Adrenal gland (tissue), 9 donors: ENCODE measurements at regions not wholly inside any gene's neighbourhood (a gene's known extent, or its start where the extent isn't known, plus 50 kb on each side); places are given as distances from the start of the nearest gene placed in this dataset.

Source experiments
- DNase-seq, 7 donors: peaks; one replicate each; pipeline ENCODE4 v3.0.0-alpha.2; 2019 to 2020
- H3K27ac ChIP-seq, 5 donors: fragments of 200-600 bp; sonication (generic) in 4 of 5; 1 replicate in 3 of 5; 2 replicates in 2 of 5; pipeline versions ENCODE4 v1.5.1 to v1.8.0; 2016 to 2020; ENCODE audit warnings: mild to moderate bottlenecking in 1 of 5
- H3K27me3 ChIP-seq: fragments of 200-600 bp; 2 replicates; pipeline ENCODE4 v1.8.0; 2021
- H3K36me3 ChIP-seq, 2 donors: fragments of 200-600 bp; replicated peaks in 1 of 2; 1 replicate in 1 of 2; 2 replicates in 1 of 2; pipeline versions ENCODE4 v1.5.1 to v1.8.0; 2018 to 2022
- H3K4me1 ChIP-seq, 2 donors: fragments of 200-600 bp; replicated peaks in 1 of 2; 1 replicate in 1 of 2; 2 replicates in 1 of 2; pipeline versions ENCODE4 v1.5.1 to v1.8.0; 2018 to 2021
- H3K4me3 ChIP-seq, 4 donors: fragments of 200-600 bp; sonication (generic) in 3 of 4; one replicate each; pipeline ENCODE4 v1.5.1; 2016 to 2018
- H3K9me3 ChIP-seq, 3 donors: fragments of 200-600 bp; sonication (generic) in 1 of 3; replicated peaks in 1 of 3; 1 replicate in 2 of 3; 2 replicates in 1 of 3; pipeline versions ENCODE4 v1.5.1 to v1.8.0; 2016 to 2021
- CTCF ChIP-seq, 6 experiments: fragments of 450-650 bp in 4 of 6; fragments of 200-600 bp in 2 of 6; sonication (generic) in 1 of 6; IDR thresholded peaks; 1 replicate in 5 of 6; 2 replicates in 1 of 6; pipeline versions ENCODE4 v1.5.1 to v1.8.0; 2016 to 2021; ENCODE audit warnings: antibody characterized with exemption in 6 of 6, mild to moderate bottlenecking in 2 of 6, moderate library complexity in 1 of 6
- POLR2A ChIP-seq, 2 donors: fragments of 450-650 bp; IDR thresholded peaks; one replicate each; pipeline ENCODE4 v1.6.1; 2017; ENCODE audit warnings: antibody characterized with exemption in 2 of 2, mild to moderate bottlenecking in 2 of 2, moderate library complexity in 1 of 2
- WGBS, 4 donors: extraction: QIAGEN DNeasy Blood & Tissue Kit in 2 of 4; methylation state at CpG; one replicate each; pipeline versions ENCODE4 v1.1.5 to v1.1.7; 2013 to 2017; 5-methylcytosine and 5-hydroxymethylcytosine counted together
- intact Hi-C, 2 donors: fragments of 100-400 bp; cut with DNase I; formaldehyde crosslinking; loops; one replicate each; pipeline versions ENCODE4 v1.14.1 to v1.15.0; 2022 to 2023
- donor health status: healthy with polysubstance abuse.
- donor health status: Bipolar disorder and iron deficiency.
- donor health status: DM: yes; HTN: yes; CAD: no.
- donor health status: DM: no; HTN: no; CAD: no.
- donor health status: DM: no; HTN: no; CAD: no.

- 66 to 82% (median 79%) methylated on average over 3 of the region's 3 CpGs for WGBS, 4 donors
- H3K9me3 ChIP-seq = no peaks in the 10 kb centered on the region
- H3K27me3 ChIP-seq = peaks cover 19% of the 10 kb centered on the region
- no peak for TF ChIP-seq CTCF (IDR thresholded peaks at IDR 0.05)
- no peak for TF ChIP-seq POLR2A (IDR thresholded peaks at IDR 0.05)
- H3K4me1 ChIP-seq = no peaks in the 10 kb centered on the region
- H3K27ac ChIP-seq = no peak overlapping the region
- no peaks in the 10 kb centered on the region for H3K36me3 ChIP-seq
- intact Hi-C loops = no loop called here
- no peak for DNase-seq
- H3K4me3 ChIP-seq = no peak overlapping the region
Observed at GRCh38 chr5:73290242-73290641, 117.2 kb downstream of the TMEM174 start.

GRCh38 chr5:73288803-73289720, 116.1 kb downstream of the TMEM174 start:
- intact Hi-C loops = no loop called here
- WGBS, 4 donors = 64 to 75% (median 69%) methylated on average over 6 of the region's 6 CpGs
- H3K4me3 ChIP-seq = no peak overlapping the region
- H3K27me3 ChIP-seq = peaks cover 20% of the 10 kb centered on the region
- no peak for DNase-seq
- TF ChIP-seq POLR2A (IDR thresholded peaks at IDR 0.05) (no peak), CTCF (IDR thresholded peaks at IDR 0.05) (no peak)
- no peak overlapping the region for H3K27ac ChIP-seq
- no peaks in the 10 kb centered on the region for H3K36me3 ChIP-seq
- H3K4me1 ChIP-seq = no peaks in the 10 kb centered on the region
- no peaks in the 10 kb centered on the region for H3K9me3 ChIP-seq

- Histone ChIP-seq H3K36me3 (no peaks in the 10 kb centered on the region), H3K27me3 (peaks cover 34% of the 10 kb centered on the region), H3K4me1 (peaks cover 0 to under 1% of the 10 kb centered on the region in 2 donors), H3K9me3 (no peaks in the 10 kb centered on the region), H3K27ac (no peak overlapping the region), H3K4me3 (no peak overlapping the region)
- intact Hi-C loops = no loop called here
- 82 to 92% (median 85%) methylated on average over 1 of the region's 1 CpG for WGBS, 4 donors
- TF ChIP-seq CTCF (IDR thresholded peaks at IDR 0.05) = no peak
- TF ChIP-seq POLR2A (IDR thresholded peaks at IDR 0.05) = no peak
- no peak for DNase-seq
Observed at GRCh38 chr5:73286896-73287295, 113.9 kb downstream of the TMEM174 start.

- Histone ChIP-seq H3K9me3 (no peaks in the 10 kb centered on the region), H3K27me3 (peaks cover 29% of the 10 kb centered on the region), H3K27ac (no peak overlapping the region), H3K4me3 (no peak overlapping the region), H3K36me3 (no peaks in the 10 kb centered on the region), H3K4me1 (peaks cover 0 to 16% of the 10 kb centered on the region in 2 donors)
- no peak for TF ChIP-seq POLR2A (IDR thresholded peaks at IDR 0.05)
- no peak for TF ChIP-seq CTCF (IDR thresholded peaks at IDR 0.05)
- 71 to 77% (median 75%) methylated on average over 2 to 3 of the region's 3 CpGs for WGBS, 4 donors
- DNase-seq = no peak
- intact Hi-C loops = no loop called here
Observed at GRCh38 chr5:73284985-73285384, 112.0 kb downstream of the TMEM174 start.
